Naive B cell (primary cell): ENCODE measurements at regions not wholly inside any gene's neighbourhood (a gene's known extent, or its start where the extent isn't known, plus 50 kb on each side); places are given as distances from the start of the nearest gene placed in this dataset.

Experiments
- ATAC-seq, 2 donors: fragments of 150-1000 bp; cut with Tn5 transposase; 2 replicates each; pipeline ENCODE4 v1.10.0; 2021; ENCODE audit warnings: low read depth in 2 of 2, mild to moderate bottlenecking in 2 of 2, moderate library complexity in 2 of 2
- DNase-seq: peaks from one replicate; pipeline ENCODE4 v3.0.0; 2022
- H3K27ac Mint-ChIP-seq, 6 donors: one replicate each; pipeline ENCODE4 v1.8.0; 2020 to 2022; ENCODE audit warnings: mild to moderate bottlenecking in 6 of 6, mixed read lengths in 6 of 6, moderate library complexity in 5 of 6, inconsistent platforms in 2 of 6
- H3K27me3 Mint-ChIP-seq, 3 donors: one replicate each; pipeline ENCODE4 v1.8.0; 2021 to 2022; ENCODE audit warnings: mixed read lengths in 3 of 3, mild to moderate bottlenecking in 1 of 3
- H3K36me3 Mint-ChIP-seq, 2 donors: one replicate each; pipeline ENCODE4 v1.8.0; 2020 to 2022; ENCODE audit warnings: mixed read lengths in 2 of 2, inconsistent platforms in 1 of 2, mild to moderate bottlenecking in 1 of 2
- H3K4me1 Mint-ChIP-seq, 3 donors: one replicate each; pipeline ENCODE4 v1.8.0; 2020 to 2022; ENCODE audit warnings: mixed read lengths in 3 of 3, inconsistent platforms in 1 of 3, mild to moderate bottlenecking in 1 of 3, moderate library complexity in 1 of 3
- H3K4me3 Mint-ChIP-seq, 8 donors: one replicate each; pipeline ENCODE4 v1.8.0; 2020 to 2022; ENCODE audit warnings: mild to moderate bottlenecking in 8 of 8, mixed read lengths in 8 of 8, moderate library complexity in 8 of 8, inconsistent platforms in 2 of 8
- H3K9me3 Mint-ChIP-seq, 7 donors: one replicate each; pipeline ENCODE4 v1.8.0; 2020 to 2022; ENCODE audit warnings: mixed read lengths in 7 of 7, mild to moderate bottlenecking in 5 of 7, inconsistent platforms in 2 of 7, moderate library complexity in 1 of 7

- no peaks in the 10 kb centered on the region for H3K36me3 Mint-ChIP-seq
- ATAC-seq = no peak
- H3K27ac Mint-ChIP-seq = no peak overlapping the region
Observed at GRCh38 chr16:5858180-5858579, 760.6 kb upstream of the EEF2KMT start.

GRCh38 chr16:5854027-5854426, 756.4 kb upstream of the EEF2KMT start:
- peaks cover 0 to 11% (median 3%) of the 10 kb centered on the region in 7 donors for H3K9me3 Mint-ChIP-seq
- no peak overlapping the region for H3K27ac Mint-ChIP-seq
- H3K4me1 Mint-ChIP-seq = no peaks in the 10 kb centered on the region
- no peak for DNase-seq
- no peak overlapping the region for H3K4me3 Mint-ChIP-seq
- ATAC-seq = no peak
- H3K27me3 Mint-ChIP-seq = no peaks in the 10 kb centered on the region
- H3K36me3 Mint-ChIP-seq = no peaks in the 10 kb centered on the region

More at GRCh38 chr16:5858180-5858579, 760.6 kb upstream of the EEF2KMT start:
- H3K9me3 Mint-ChIP-seq = peaks cover 0 to 11% (median 5%) of the 10 kb centered on the region in 7 donors
- no peak overlapping the region for H3K4me3 Mint-ChIP-seq
- H3K4me1 Mint-ChIP-seq = no peaks in the 10 kb centered on the region
- DNase-seq = no peak
- peaks cover 0 to 7% (median 0%) of the 10 kb centered on the region in 3 donors for H3K27me3 Mint-ChIP-seq

- Mint-ChIP-seq H3K4me1 (no peaks in the 10 kb centered on the region), H3K36me3 (no peaks in the 10 kb centered on the region), H3K9me3 (peaks cover 0 to 11% (median 2%) of the 10 kb centered on the region in 7 donors), H3K4me3 (no peak overlapping the region), H3K27me3 (no peaks in the 10 kb centered on the region), H3K27ac (no peak overlapping the region)
- no peak for DNase-seq
- ATAC-seq = no peak
Observed at GRCh38 chr16:5852151-5852550, 754.6 kb upstream of the EEF2KMT start.

- H3K27ac Mint-ChIP-seq = no peak overlapping the region
- DNase-seq (no peak), ATAC-seq (no peak)
- H3K27me3 Mint-ChIP-seq = no peaks in the 10 kb centered on the region
- no peaks in the 10 kb centered on the region for H3K4me1 Mint-ChIP-seq
- H3K4me3 Mint-ChIP-seq = no peak overlapping the region
- H3K36me3 Mint-ChIP-seq = no peaks in the 10 kb centered on the region
- H3K9me3 Mint-ChIP-seq = peaks cover 0 to 11% (median 2%) of the 10 kb centered on the region in 7 donors
Observed at GRCh38 chr16:5851393-5851982, 753.9 kb upstream of the EEF2KMT start.

GRCh38 chr16:5850632-5851392, 753.2 kb upstream of the EEF2KMT start:
- no peaks in the 10 kb centered on the region for H3K36me3 Mint-ChIP-seq
- H3K9me3 Mint-ChIP-seq = peaks cover 0 to 11% (median 2%) of the 10 kb centered on the region in 7 donors
- no peak for ATAC-seq
- H3K27me3 Mint-ChIP-seq = no peaks in the 10 kb centered on the region
- no peak overlapping the region for H3K27ac Mint-ChIP-seq
- no peak for DNase-seq
- H3K4me1 Mint-ChIP-seq = no peaks in the 10 kb centered on the region
- no peak overlapping the region for H3K4me3 Mint-ChIP-seq

GRCh38 chr16:5845046-5845445, 747.5 kb upstream of the EEF2KMT start:
- Mint-ChIP-seq H3K4me3 (no peak overlapping the region), H3K9me3 (peaks cover 0 to 5% (median 0%) of the 10 kb centered on the region in 7 donors), H3K27ac (no peak overlapping the region), H3K4me1 (no peaks in the 10 kb centered on the region), H3K27me3 (no peaks in the 10 kb centered on the region), H3K36me3 (no peaks in the 10 kb centered on the region)
- DNase-seq (no peak), ATAC-seq (no peak)

- no peak overlapping the region for H3K27ac Mint-ChIP-seq
- peak overlapping the region in 1 of 8 donors; percentile 51 for H3K4me3 Mint-ChIP-seq
- no peaks in the 10 kb centered on the region for H3K36me3 Mint-ChIP-seq
- DNase-seq = no peak
- H3K27me3 Mint-ChIP-seq = no peaks in the 10 kb centered on the region
- H3K9me3 Mint-ChIP-seq = peaks cover 0 to 9% (median 0%) of the 10 kb centered on the region in 7 donors
- ATAC-seq = no peak
- no peaks in the 10 kb centered on the region for H3K4me1 Mint-ChIP-seq
Observed at GRCh38 chr16:5841974-5842373, 744.4 kb upstream of the EEF2KMT start.

- no peak for ATAC-seq
- Mint-ChIP-seq H3K4me3 (no peak overlapping the region), H3K27ac (no peak overlapping the region), H3K4me1 (no peaks in the 10 kb centered on the region), H3K27me3 (no peaks in the 10 kb centered on the region), H3K9me3 (peaks cover 0 to 15% (median 5%) of the 10 kb centered on the region in 7 donors), H3K36me3 (no peaks in the 10 kb centered on the region)
- no peak for DNase-seq
Observed at GRCh38 chr16:5838725-5839124, 741.1 kb upstream of the EEF2KMT start.

- Mint-ChIP-seq H3K4me1 (no peaks in the 10 kb centered on the region), H3K36me3 (no peaks in the 10 kb centered on the region), H3K27me3 (no peaks in the 10 kb centered on the region), H3K4me3 (no peak overlapping the region), H3K27ac (no peak overlapping the region), H3K9me3 (peaks cover 0 to 15% (median 5%) of the 10 kb centered on the region in 7 donors)
- no peak for DNase-seq
- no peak for ATAC-seq
Observed at GRCh38 chr16:5838071-5838470, 740.5 kb upstream of the EEF2KMT start.

GRCh38 chr16:5837007-5837670, 739.5 kb upstream of the EEF2KMT start:
- DNase-seq = no peak
- Mint-ChIP-seq H3K9me3 (peaks cover 0 to 15% (median 5%) of the 10 kb centered on the region in 7 donors), H3K4me3 (no peak overlapping the region), H3K36me3 (no peaks in the 10 kb centered on the region), H3K27ac (no peak overlapping the region), H3K4me1 (no peaks in the 10 kb centered on the region), H3K27me3 (no peaks in the 10 kb centered on the region)
- ATAC-seq = no peak

- H3K27me3 Mint-ChIP-seq = no peaks in the 10 kb centered on the region
- peaks cover 0 to 15% (median 5%) of the 10 kb centered on the region in 7 donors for H3K9me3 Mint-ChIP-seq
- no peaks in the 10 kb centered on the region for H3K4me1 Mint-ChIP-seq
- ATAC-seq (no peak), DNase-seq (no peak)
- no peaks in the 10 kb centered on the region for H3K36me3 Mint-ChIP-seq
- H3K4me3 Mint-ChIP-seq = no peak overlapping the region
- H3K27ac Mint-ChIP-seq = no peak overlapping the region
Observed at GRCh38 chr16:5835876-5836275, 738.3 kb upstream of the EEF2KMT start.

GRCh38 chr16:5826332-5826731, 728.7 kb upstream of the EEF2KMT start:
- H3K9me3 Mint-ChIP-seq = peaks cover 0 to 13% (median 4%) of the 10 kb centered on the region in 7 donors
- H3K4me1 Mint-ChIP-seq = no peaks in the 10 kb centered on the region
- H3K4me3 Mint-ChIP-seq = no peak overlapping the region
- ATAC-seq = no peak
- no peaks in the 10 kb centered on the region for H3K27me3 Mint-ChIP-seq
- no peak for DNase-seq
- no peaks in the 10 kb centered on the region for H3K36me3 Mint-ChIP-seq
- H3K27ac Mint-ChIP-seq = no peak overlapping the region

GRCh38 chr16:5820472-5820871, 722.9 kb upstream of the EEF2KMT start:
- ATAC-seq (no peak), DNase-seq (no peak)
- Mint-ChIP-seq H3K4me1 (no peaks in the 10 kb centered on the region), H3K36me3 (no peaks in the 10 kb centered on the region), H3K4me3 (no peak overlapping the region), H3K9me3 (peaks cover 0 to 17% (median 6%) of the 10 kb centered on the region in 7 donors), H3K27ac (no peak overlapping the region), H3K27me3 (no peaks in the 10 kb centered on the region)
